Ascending aorta (tissue), 2 donors: ENCODE measurements at regions not wholly inside any gene's neighbourhood (a gene's known extent, or its start where the extent isn't known, plus 50 kb on each side); places are given as distances from the start of the nearest gene placed in this dataset.

Experiments used
- DNase-seq, 2 donors: peaks; one replicate each; pipeline ENCODE4 v3.0.0-alpha.2; 2019; ENCODE audit warnings: low spot score in 2 of 2
- H3K27ac ChIP-seq, 2 donors: fragments of 200-600 bp; sonication (generic); one replicate each; pipeline ENCODE4 v1.5.1; 2016 to 2017; ENCODE audit warnings: mild to moderate bottlenecking in 1 of 2
- H3K27me3 ChIP-seq: fragments of 200-600 bp; sonication (generic); one replicate; pipeline ENCODE4 v1.5.1; 2017
- H3K36me3 ChIP-seq, 2 donors: fragments of 200-600 bp; sonication (generic); one replicate each; pipeline ENCODE4 v1.5.1; 2016
- H3K4me1 ChIP-seq, 2 donors: fragments of 200-600 bp; sonication (generic); one replicate each; pipeline ENCODE4 v1.5.1; 2016 to 2017; ENCODE audit warnings: mild to moderate bottlenecking in 1 of 2
- H3K4me3 ChIP-seq, 2 donors: fragments of 200-600 bp; sonication (generic); one replicate each; pipeline ENCODE4 v1.5.1; 2016 to 2017; ENCODE audit warnings: mild to moderate bottlenecking in 1 of 2
- H3K9me3 ChIP-seq, 2 donors: fragments of 200-600 bp; sonication (generic); one replicate each; pipeline ENCODE4 v1.5.1; 2016
- intact Hi-C: fragments of 100-400 bp; cut with DNase I; formaldehyde crosslinking; loops from one replicate; pipeline ENCODE4 v1.15.1; 2023
- TF ChIP-seq, protein P1 (sequence below), 3 experiments: fragments of 200-600 bp in 2 of 3; fragments of 450-650 bp in 1 of 3; sonication (generic) in 2 of 3; IDR thresholded peaks; one replicate each; pipeline ENCODE4 v1.5.1; 2016 to 2019; ENCODE audit warnings: antibody characterized with exemption in 3 of 3, mild to moderate bottlenecking in 1 of 3, moderate library complexity in 1 of 3

- Histone ChIP-seq H3K36me3 (no peaks in the 10 kb centered on the region), H3K4me1 (no peaks in the 10 kb centered on the region), H3K9me3 (no peaks in the 10 kb centered on the region), H3K27me3 (no peaks in the 10 kb centered on the region), H3K27ac (no peak overlapping the region), H3K4me3 (no peak overlapping the region)
- intact Hi-C loops, result no loop called here
- TF ChIP-seq, protein P1, sequence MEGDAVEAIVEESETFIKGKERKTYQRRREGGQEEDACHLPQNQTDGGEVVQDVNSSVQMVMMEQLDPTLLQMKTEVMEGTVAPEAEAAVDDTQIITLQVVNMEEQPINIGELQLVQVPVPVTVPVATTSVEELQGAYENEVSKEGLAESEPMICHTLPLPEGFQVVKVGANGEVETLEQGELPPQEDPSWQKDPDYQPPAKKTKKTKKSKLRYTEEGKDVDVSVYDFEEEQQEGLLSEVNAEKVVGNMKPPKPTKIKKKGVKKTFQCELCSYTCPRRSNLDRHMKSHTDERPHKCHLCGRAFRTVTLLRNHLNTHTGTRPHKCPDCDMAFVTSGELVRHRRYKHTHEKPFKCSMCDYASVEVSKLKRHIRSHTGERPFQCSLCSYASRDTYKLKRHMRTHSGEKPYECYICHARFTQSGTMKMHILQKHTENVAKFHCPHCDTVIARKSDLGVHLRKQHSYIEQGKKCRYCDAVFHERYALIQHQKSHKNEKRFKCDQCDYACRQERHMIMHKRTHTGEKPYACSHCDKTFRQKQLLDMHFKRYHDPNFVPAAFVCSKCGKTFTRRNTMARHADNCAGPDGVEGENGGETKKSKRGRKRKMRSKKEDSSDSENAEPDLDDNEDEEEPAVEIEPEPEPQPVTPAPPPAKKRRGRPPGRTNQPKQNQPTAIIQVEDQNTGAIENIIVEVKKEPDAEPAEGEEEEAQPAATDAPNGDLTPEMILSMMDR (IDR thresholded peaks at IDR 0.05), result no peak
- DNase-seq, result no peak
Measured at GRCh38 chr4:53866055-53866454, 198.3 kb downstream of the CHIC2 start.

DNA sequence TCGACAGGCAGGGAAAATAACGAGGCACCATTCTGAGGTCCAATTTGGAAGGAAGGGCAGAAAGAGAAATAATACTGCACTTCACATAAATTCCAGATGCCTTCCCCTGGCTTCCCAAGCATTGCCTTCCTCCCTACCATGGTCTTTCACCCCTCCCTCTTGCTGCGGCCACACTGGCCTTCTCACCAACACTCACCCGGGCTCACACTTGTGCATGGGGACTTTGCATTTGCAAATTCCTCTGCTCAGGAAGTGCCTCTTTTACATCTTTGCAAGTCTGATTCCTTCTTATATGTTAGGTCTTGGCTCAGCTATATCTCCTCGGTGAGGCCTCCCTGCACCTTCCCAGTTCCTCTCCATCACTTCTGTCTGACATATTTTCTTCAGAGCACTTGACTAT, 199.4 kb downstream of the CHIC2 start:
- no peaks in the 10 kb centered on the region for H3K9me3 ChIP-seq
- H3K27ac ChIP-seq, result no peak overlapping the region
- H3K4me3 ChIP-seq, result no peak overlapping the region
- H3K4me1 ChIP-seq, result no peaks in the 10 kb centered on the region
- intact Hi-C loops, result no loop called here
- H3K27me3 ChIP-seq, result no peaks in the 10 kb centered on the region
- no peak for DNase-seq
- TF ChIP-seq, protein P1 (IDR thresholded peaks at IDR 0.05), result no peak
- H3K36me3 ChIP-seq, result no peaks in the 10 kb centered on the region

GRCh38 chr4:53863736-53864365, 200.6 kb downstream of the CHIC2 start:
- no peaks in the 10 kb centered on the region for H3K4me1 ChIP-seq
- no peak overlapping the region for H3K4me3 ChIP-seq
- intact Hi-C loops, result no loop called here
- H3K27me3 ChIP-seq, result no peaks in the 10 kb centered on the region
- DNase-seq, result no peak
- H3K9me3 ChIP-seq, result no peaks in the 10 kb centered on the region
- H3K27ac ChIP-seq, result no peak overlapping the region
- TF ChIP-seq, protein P1 (IDR thresholded peaks at IDR 0.05), result no peak
- H3K36me3 ChIP-seq, result no peaks in the 10 kb centered on the region

- H3K36me3 ChIP-seq, result no peaks in the 10 kb centered on the region
- H3K27me3 ChIP-seq, result no peaks in the 10 kb centered on the region
- no peaks in the 10 kb centered on the region for H3K4me1 ChIP-seq
- H3K27ac ChIP-seq, result no peak overlapping the region
- DNase-seq, result no peak
- H3K9me3 ChIP-seq, result no peaks in the 10 kb centered on the region
- intact Hi-C loops, result no loop called here
- no peak overlapping the region for H3K4me3 ChIP-seq
- TF ChIP-seq, protein P1 (IDR thresholded peaks at IDR 0.05), result no peak
Measured at GRCh38 chr4:53863158-53863557, 201.2 kb downstream of the CHIC2 start.

- Histone ChIP-seq H3K4me3 (no peak overlapping the region), H3K27me3 (no peaks in the 10 kb centered on the region), H3K9me3 (no peaks in the 10 kb centered on the region), H3K27ac (no peak overlapping the region), H3K36me3 (no peaks in the 10 kb centered on the region), H3K4me1 (no peaks in the 10 kb centered on the region)
- intact Hi-C loops, result no loop called here
- TF ChIP-seq, protein P1 (IDR thresholded peaks at IDR 0.05), result no peak
- no peak for DNase-seq
Measured at GRCh38 chr4:53861856-53862610, 202.4 kb downstream of the CHIC2 start.
